Adrenal gland (tissue), 5 donors: ENCODE measurements at regions not wholly inside any gene's neighbourhood (a gene's known extent, or its start where the extent isn't known, plus 50 kb on each side); places are given as distances from the start of the nearest gene placed in this dataset.

Experiments used
- CTCF ChIP-seq, 6 experiments: fragments of 450-650 bp in 4 of 6; fragments of 200-600 bp in 2 of 6; sonication (generic) in 1 of 6; IDR thresholded peaks; 1 replicate in 5 of 6; 2 replicates in 1 of 6; pipeline versions ENCODE4 v1.5.1 to v1.8.0; 2016 to 2021; ENCODE audit warnings: antibody characterized with exemption in 6 of 6, mild to moderate bottlenecking in 2 of 6, moderate library complexity in 1 of 6
- POLR2A ChIP-seq, 2 donors: fragments of 450-650 bp; IDR thresholded peaks; one replicate each; pipeline ENCODE4 v1.6.1; 2017; ENCODE audit warnings: antibody characterized with exemption in 2 of 2, mild to moderate bottlenecking in 2 of 2, moderate library complexity in 1 of 2
- donor health status: DM: no; HTN: no; CAD: no.

GRCh38 chr2:163808406-163808805 is 72.6 kb upstream of the FIGN start:
- TF ChIP-seq CTCF (IDR thresholded peaks at IDR 0.05) = no peak
- no peak for TF ChIP-seq POLR2A (IDR thresholded peaks at IDR 0.05)
